HT-29 (cell line): ENCODE measurements at regions not wholly inside any gene's neighbourhood (a gene's known extent, or its start where the extent isn't known, plus 50 kb on each side); places are given as distances from the start of the nearest gene placed in this dataset.

ENCODE experiments used
- DNase-seq: peaks from one replicate; pipeline ENCODE4 v3.0.0-alpha.2; 2015; ENCODE audit warnings: low spot score

GRCh38 chr6:8218861-8219260, 116.5 kb upstream of the EEF1E1 start:
- no peak for DNase-seq

GRCh38 chr6:8215631-8216030, 113.3 kb upstream of the EEF1E1 start:
- DNase-seq = no peak

GRCh38 chr6:8213995-8214394, 111.6 kb upstream of the EEF1E1 start:
- no peak for DNase-seq

GRCh38 chr6:8212720-8213434, 110.5 kb upstream of the EEF1E1 start:
- DNase-seq = no peak

- DNase-seq = no peak
These were observed 105.5 kb upstream of the EEF1E1 start for GRCh38 chr6:8207869-8208191.

- no peak for DNase-seq
These were observed 105.0 kb upstream of the EEF1E1 start for GRCh38 chr6:8207191-8207868.

GRCh38 chr6:8203337-8203736, 101.0 kb upstream of the EEF1E1 start:
- DNase-seq = no peak

GRCh38 chr6:8201679-8202078, 99.3 kb upstream of the EEF1E1 start:
- DNase-seq = no peak

- no peak for DNase-seq
These were observed 97.9 kb upstream of the EEF1E1 start for GRCh38 chr6:8200255-8200654.

- no peak for DNase-seq
These were observed 93.4 kb upstream of the EEF1E1 start for GRCh38 chr6:8195714-8196102.

GRCh38 chr6:8195040-8195713, 92.8 kb upstream of the EEF1E1 start:
- DNase-seq = no peak

- no peak for DNase-seq
These were observed 92.1 kb upstream of the EEF1E1 start for GRCh38 chr6:8194490-8194889.

- DNase-seq = no peak
These were observed 91.2 kb upstream of the EEF1E1 start for GRCh38 chr6:8193541-8193940.

- DNase-seq = no peak
These were observed 90.2 kb upstream of the EEF1E1 start for GRCh38 chr6:8192597-8192996.

- no peak for DNase-seq
These were observed 89.7 kb upstream of the EEF1E1 start for GRCh38 chr6:8192067-8192466.

- no peak for DNase-seq
These were observed 89.3 kb upstream of the EEF1E1 start for GRCh38 chr6:8191629-8192028.

- DNase-seq = no peak
These were observed 84.9 kb upstream of the EEF1E1 start for GRCh38 chr6:8187209-8187608.

- no peak for DNase-seq
These were observed 80.7 kb upstream of the EEF1E1 start for GRCh38 chr6:8182902-8183665.

- DNase-seq = no peak
These were observed 79.8 kb upstream of the EEF1E1 start for GRCh38 chr6:8181951-8182845.

- DNase-seq = no peak
These were observed 79.0 kb upstream of the EEF1E1 start for GRCh38 chr6:8181160-8181881.
